Ovary (tissue), 3 donors: ENCODE measurements at regions not wholly inside any gene's neighbourhood (a gene's known extent, or its start where the extent isn't known, plus 50 kb on each side); places are given as distances from the start of the nearest gene placed in this dataset.

ENCODE experiments used
- EP300 ChIP-seq: sonication (generic); formaldehyde crosslinking; IDR thresholded peaks from one replicate; pipeline ENCODE4 v1.6.1; 2017; ENCODE audit warnings: antibody characterized with exemption
- POLR2A ChIP-seq: fragments of 450-650 bp; IDR thresholded peaks from one replicate; pipeline ENCODE4 v1.6.1; 2017; ENCODE audit warnings: antibody characterized with exemption, mild to moderate bottlenecking, moderate library complexity
- TF ChIP-seq, protein P1 (sequence below), 3 donors: fragments of 450-650 bp in 2 of 3; fragments of 200-600 bp in 1 of 3; IDR thresholded peaks; one replicate each; pipeline versions ENCODE4 v1.5.1 to v1.8.0; 2016 to 2022; ENCODE audit warnings: antibody characterized with exemption in 3 of 3, mild to moderate bottlenecking in 1 of 3
- donor health status: DM: no; HTN: no; CAD: no.

DNA sequence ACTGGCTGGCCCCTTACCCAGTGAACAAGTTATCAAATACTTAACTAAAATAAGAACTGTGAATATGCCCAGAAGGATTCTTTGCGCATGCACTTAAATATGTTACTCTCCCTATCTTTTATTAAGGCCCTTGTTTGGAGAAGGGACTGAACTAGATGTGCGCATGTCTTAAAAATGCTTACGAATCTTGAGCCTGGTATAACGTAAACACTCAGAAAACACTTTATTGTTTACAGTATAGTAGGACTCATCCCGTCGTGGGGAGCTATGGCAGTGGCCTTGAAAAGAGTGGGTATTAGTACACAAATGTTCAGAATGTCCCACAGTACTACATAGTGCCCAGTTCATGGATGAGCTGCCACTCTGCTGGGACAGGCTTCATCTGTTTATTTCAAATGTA, 75.9 kb upstream of the MAP4K3 start:
- no peak for TF ChIP-seq POLR2A
- TF ChIP-seq, protein P1, sequence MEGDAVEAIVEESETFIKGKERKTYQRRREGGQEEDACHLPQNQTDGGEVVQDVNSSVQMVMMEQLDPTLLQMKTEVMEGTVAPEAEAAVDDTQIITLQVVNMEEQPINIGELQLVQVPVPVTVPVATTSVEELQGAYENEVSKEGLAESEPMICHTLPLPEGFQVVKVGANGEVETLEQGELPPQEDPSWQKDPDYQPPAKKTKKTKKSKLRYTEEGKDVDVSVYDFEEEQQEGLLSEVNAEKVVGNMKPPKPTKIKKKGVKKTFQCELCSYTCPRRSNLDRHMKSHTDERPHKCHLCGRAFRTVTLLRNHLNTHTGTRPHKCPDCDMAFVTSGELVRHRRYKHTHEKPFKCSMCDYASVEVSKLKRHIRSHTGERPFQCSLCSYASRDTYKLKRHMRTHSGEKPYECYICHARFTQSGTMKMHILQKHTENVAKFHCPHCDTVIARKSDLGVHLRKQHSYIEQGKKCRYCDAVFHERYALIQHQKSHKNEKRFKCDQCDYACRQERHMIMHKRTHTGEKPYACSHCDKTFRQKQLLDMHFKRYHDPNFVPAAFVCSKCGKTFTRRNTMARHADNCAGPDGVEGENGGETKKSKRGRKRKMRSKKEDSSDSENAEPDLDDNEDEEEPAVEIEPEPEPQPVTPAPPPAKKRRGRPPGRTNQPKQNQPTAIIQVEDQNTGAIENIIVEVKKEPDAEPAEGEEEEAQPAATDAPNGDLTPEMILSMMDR (IDR thresholded peaks at IDR 0.05) = no peak
- no peak for TF ChIP-seq EP300
